ENCODE measurements at regions not wholly inside any gene's neighbourhood (a gene's known extent, or its start where the extent isn't known, plus 50 kb on each side); places are given as distances from the start of the nearest gene placed in this dataset.

GRCh38 chr3:177561365-177561764 lies 364.1 kb upstream of the TBL1XR1 start:
- no peaks in the 10 kb centered on the region for H3K27me3 ChIP-seq (ENCODE audit: insufficient read depth, low read depth, low read length)
- no peak for TF ChIP-seq MXI1 (conservative IDR thresholded peaks at IDR 0.05; ENCODE audit: poor library complexity, severe bottlenecking)
- no peak for TF ChIP-seq CTCF (IDR thresholded peaks at IDR 0.05; ENCODE audit: poor library complexity, severe bottlenecking)
- TF ChIP-seq EP300 (conservative IDR thresholded peaks at IDR 0.05; ENCODE audit: poor library complexity, severe bottlenecking): no peak
- TF ChIP-seq POLR2AphosphoS5 (IDR thresholded peaks at IDR 0.05): no peak
- TF ChIP-seq EZH2 (IDR thresholded peaks at IDR 0.05; ENCODE audit: borderline replicate concordance, insufficient read depth, low read length, poor library complexity, severe bottlenecking): no peak
- TF ChIP-seq TAF1 (IDR thresholded peaks at IDR 0.05; ENCODE audit: low read depth): no peak
- no peak for TF ChIP-seq SMC3 (conservative IDR thresholded peaks at IDR 0.05; ENCODE audit: poor library complexity)
- no peak for TF ChIP-seq RAD21 (conservative IDR thresholded peaks at IDR 0.05)
- TF ChIP-seq REST (IDR thresholded peaks at IDR 0.05; ENCODE audit: borderline replicate concordance): no peak

GRCh38 chr3:177561769-177562392 lies 364.6 kb upstream of the TBL1XR1 start:
- H3K9ac ChIP-seq (ENCODE audit: low read length): no peak overlapping the region
- no peaks in the 10 kb centered on the region for H3K79me2 ChIP-seq (replicated peaks; ENCODE audit: insufficient read depth, low read length)
- no peaks in the 10 kb centered on the region for H3K36me3 ChIP-seq (ENCODE audit: insufficient read depth, low read length)
- H3K27ac ChIP-seq (ENCODE audit: low read length): no peak overlapping the region
- TF ChIP-seq REST (IDR thresholded peaks at IDR 0.05; ENCODE audit: borderline replicate concordance): no peak
- TF ChIP-seq POLR2AphosphoS5 (IDR thresholded peaks at IDR 0.05): no peak
- no peak for TF ChIP-seq TAF1 (IDR thresholded peaks at IDR 0.05; ENCODE audit: low read depth)
- H3K4me2 ChIP-seq (ENCODE audit: low read length): no peak overlapping the region
- no peaks in the 10 kb centered on the region for H3K9me2 ChIP-seq (ENCODE audit: insufficient read depth, low read length)
- H3K27me3 ChIP-seq (ENCODE audit: insufficient read depth, low read depth, low read length): no peaks in the 10 kb centered on the region
- H4K20me1 ChIP-seq (ENCODE audit: insufficient read depth): no peaks in the 10 kb centered on the region
- no peak overlapping the region for H3K4me3 ChIP-seq (ENCODE audit: low read length)
- no peaks in the 10 kb centered on the region for H3F3A ChIP-seq (ENCODE audit: insufficient read depth, low read length, poor library complexity, severe bottlenecking)
- no peak overlapping the region for H2AFZ ChIP-seq (ENCODE audit: low read depth, low read length)
- H3K9me3 ChIP-seq (ENCODE audit: low read length): no peaks in the 10 kb centered on the region

More at GRCh38 chr3:177561365-177561764, 364.1 kb upstream of the TBL1XR1 start:
- Histone ChIP-seq H3K27ac (ENCODE audit: low read length) (no peak overlapping the region), H3K9ac (ENCODE audit: low read length) (no peak overlapping the region), H3K36me3 (ENCODE audit: insufficient read depth, low read length) (no peaks in the 10 kb centered on the region), H3K9me2 (ENCODE audit: insufficient read depth, low read length) (no peaks in the 10 kb centered on the region), H3K4me3 (ENCODE audit: low read length) (no peak overlapping the region), H4K20me1 (ENCODE audit: insufficient read depth) (no peaks in the 10 kb centered on the region), H3F3A (ENCODE audit: insufficient read depth, low read length, poor library complexity, severe bottlenecking) (no peaks in the 10 kb centered on the region), H3K9me3 (ENCODE audit: low read length) (no peaks in the 10 kb centered on the region), H3K4me2 (ENCODE audit: low read length) (no peak overlapping the region), H3K79me2 (replicated peaks; ENCODE audit: insufficient read depth, low read length) (no peaks in the 10 kb centered on the region), H2AFZ (ENCODE audit: low read depth, low read length) (no peak overlapping the region)

Data from neural cell (in vitro differentiated cells).